ENCODE measurements at regions not wholly inside any gene's neighbourhood (a gene's known extent, or its start where the extent isn't known, plus 50 kb on each side); places are given as distances from the start of the nearest gene placed in this dataset.

- CTCF ChIA-PET: no interaction called here
These were observed 2300.3 kb upstream of the C9orf72 start for GRCh38 chr9:29873579-29873978.

More at GRCh38 chr9:29873579-29873978, 2300.3 kb upstream of the C9orf72 start:
- no peak overlapping the region for H2AFZ ChIP-seq (ENCODE audit: low read depth, low read length)
- H3K4me3 ChIP-seq (replicated peaks in 1 of 3; ENCODE audit: insufficient read depth in 1 of 3, low read depth in 1 of 3, low read length in 3 of 3): no peak overlapping the region
- DNase-seq (ENCODE audit: low read depth, low spot score): no peak
- H3K9me3 ChIP-seq (replicated peaks; ENCODE audit: control insufficient read depth, insufficient read depth, low read length): no peaks in the 10 kb centered on the region
- dilution Hi-C loops (cut with MboI; ENCODE audit: extremely low pct_ligation_motif_present, low sequenced_read_pairs) (no loop called here), intact Hi-C loops (cut with micrococcal nuclease) (no loop called here)
- no peaks in the 10 kb centered on the region for H3K9me1 ChIP-seq (replicated peaks; ENCODE audit: control insufficient read depth, extremely low read depth, insufficient read depth, low read length)
- POLR2A ChIA-PET: no interaction called here
- FAIRE-seq: no peak
- BruUV-seq (replicated peaks): no TSS peak
- no peak overlapping the region for H3K9ac ChIP-seq (replicated peaks; ENCODE audit: extremely low read depth, insufficient read depth, low read length)
- no peaks in the 10 kb centered on the region for H3K36me3 ChIP-seq (ENCODE audit: control insufficient read depth in 2 of 2, extremely low read depth in 1 of 2, insufficient read depth in 2 of 2, low read length in 2 of 2)
- TF ChIP-seq MAX (IDR thresholded peaks at IDR 0.05; ENCODE audit: insufficient read depth, insufficient read length) (no peak), MYC (IDR thresholded peaks at IDR 0.05; ENCODE audit: low read depth, low read length) (no peak), JUN (IDR thresholded peaks at IDR 0.05; ENCODE audit: borderline replicate concordance, insufficient read depth, insufficient read length, low read depth) (no peak), FOS (IDR thresholded peaks at IDR 0.05; ENCODE audit: borderline replicate concordance, insufficient read depth, low read length) (no peak), GATA2 (IDR thresholded peaks at IDR 0.05; ENCODE audit: insufficient read depth, insufficient read length, low read depth, low read length) (no peak), POLR2A (IDR thresholded peaks at IDR 0.05; ENCODE audit: low read depth, low read length) (no peak), EZH2 (IDR thresholded peaks at IDR 0.05; ENCODE audit: borderline replicate concordance, low read depth, low read length, severe bottlenecking) (no peak), POLR2AphosphoS5 (IDR thresholded peaks at IDR 0.05; ENCODE audit: insufficient read depth, low read depth, low read length) (no peak)
- TF ChIP-seq, protein P1, sequence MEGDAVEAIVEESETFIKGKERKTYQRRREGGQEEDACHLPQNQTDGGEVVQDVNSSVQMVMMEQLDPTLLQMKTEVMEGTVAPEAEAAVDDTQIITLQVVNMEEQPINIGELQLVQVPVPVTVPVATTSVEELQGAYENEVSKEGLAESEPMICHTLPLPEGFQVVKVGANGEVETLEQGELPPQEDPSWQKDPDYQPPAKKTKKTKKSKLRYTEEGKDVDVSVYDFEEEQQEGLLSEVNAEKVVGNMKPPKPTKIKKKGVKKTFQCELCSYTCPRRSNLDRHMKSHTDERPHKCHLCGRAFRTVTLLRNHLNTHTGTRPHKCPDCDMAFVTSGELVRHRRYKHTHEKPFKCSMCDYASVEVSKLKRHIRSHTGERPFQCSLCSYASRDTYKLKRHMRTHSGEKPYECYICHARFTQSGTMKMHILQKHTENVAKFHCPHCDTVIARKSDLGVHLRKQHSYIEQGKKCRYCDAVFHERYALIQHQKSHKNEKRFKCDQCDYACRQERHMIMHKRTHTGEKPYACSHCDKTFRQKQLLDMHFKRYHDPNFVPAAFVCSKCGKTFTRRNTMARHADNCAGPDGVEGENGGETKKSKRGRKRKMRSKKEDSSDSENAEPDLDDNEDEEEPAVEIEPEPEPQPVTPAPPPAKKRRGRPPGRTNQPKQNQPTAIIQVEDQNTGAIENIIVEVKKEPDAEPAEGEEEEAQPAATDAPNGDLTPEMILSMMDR (IDR thresholded peaks at IDR 0.05; ENCODE audit: extremely low read depth in 1 of 2, insufficient read depth in 1 of 2, low read depth in 1 of 2, low read length in 2 of 2): no peak
- H3K27ac ChIP-seq (ENCODE audit: insufficient read depth, low read depth, low read length): no peak overlapping the region
- no peaks in the 10 kb centered on the region for H3K4me1 ChIP-seq (ENCODE audit: control insufficient read depth, extremely low read depth, insufficient read depth, low read length)
- no peaks in the 10 kb centered on the region for H4K20me1 ChIP-seq (replicated peaks; ENCODE audit: control insufficient read depth, extremely low read depth, insufficient read depth, low read length)
- H3K4me2 ChIP-seq (ENCODE audit: insufficient read depth, low read length): no peak overlapping the region
- H3K27me3 ChIP-seq (ENCODE audit: control insufficient read depth in 2 of 2, insufficient read depth in 2 of 2, low read length in 2 of 2): no peaks in the 10 kb centered on the region
- H3K79me2 ChIP-seq (ENCODE audit: control insufficient read depth, insufficient read depth, low read length): no peaks in the 10 kb centered on the region
